Spleen (tissue), 7 donors: ENCODE measurements at regions not wholly inside any gene's neighbourhood (a gene's known extent, or its start where the extent isn't known, plus 50 kb on each side); places are given as distances from the start of the nearest gene placed in this dataset.

Source experiments
- CTCF ChIP-seq, 11 experiments: fragments of 200-600 bp in 7 of 11; fragments of 450-650 bp in 4 of 11; sonication (generic) in 4 of 11; IDR thresholded peaks in 8 of 11; conservative IDR thresholded peaks in 3 of 11; 1 replicate in 7 of 11; 2 replicates in 4 of 11; pipeline versions ENCODE4 v1.4.0 to v1.8.0; 2016 to 2021; ENCODE audit warnings: antibody characterized with exemption in 11 of 11, inconsistent platforms in 4 of 11, mild to moderate bottlenecking in 1 of 11
- POLR2A ChIP-seq, 3 donors: fragments of 450-650 bp; IDR thresholded peaks; one replicate each; pipeline ENCODE4 v1.5.1; 2017; ENCODE audit warnings: antibody characterized with exemption in 3 of 3, mild to moderate bottlenecking in 1 of 3
- POLR2AphosphoS5 ChIP-seq, 3 donors: sonication (generic); formaldehyde crosslinking; IDR thresholded peaks; one replicate each; pipeline ENCODE4 v1.5.1; 2017; ENCODE audit warnings: antibody characterized with exemption in 3 of 3
- donor health status: DM: no; HTN: no; CAD: no; lungs with moderate emphysema.
- donor health status: DM: no; HTN: no; CAD: no.
- donor health status: DM: no; HTN: no; CAD: no.

GRCh38 chr3:112759681-112760080, 87.0 kb downstream of the CD200R1L start:
- TF ChIP-seq CTCF (IDR thresholded peaks at IDR 0.05 in 8 of 11, conservative IDR thresholded peaks at IDR 0.05 in 3 of 11) (no peak), POLR2A (IDR thresholded peaks at IDR 0.05) (no peak), POLR2AphosphoS5 (IDR thresholded peaks at IDR 0.05) (no peak)
